Calu3 (cell line): ENCODE measurements at regions not wholly inside any gene's neighbourhood (a gene's known extent, or its start where the extent isn't known, plus 50 kb on each side); places are given as distances from the start of the nearest gene placed in this dataset.

Source experiments
- BruUV-seq: library from RNA; stranded (reverse); fragments of 400-500 nt; replicated peaks from 2 replicates; lab custom pipeline; 2021; lab: Mats Ljungman, UMichigan
- CTCF ChIA-PET: fragments of 300-600 bp; sonication (Branson Sonifier 250); formaldehyde crosslinking; loops from one replicate; lab custom pipeline; 2022; ENCODE audit warnings: antibody characterized with exemption; lab: Charles Lee
- DNase-seq: peaks from one replicate; pipeline ENCODE4 v3.0.0; 2022
- H3K27ac Mint-ChIP-seq: one replicate; pipeline ENCODE4 v1.8.0; 2022; ENCODE audit warnings: mixed read lengths; ENCODE audit not compliant: unreplicated experiment
- H3K27me3 Mint-ChIP-seq: one replicate; pipeline ENCODE4 v1.8.0; 2022; ENCODE audit warnings: mixed read lengths; ENCODE audit not compliant: unreplicated experiment
- H3K36me3 Mint-ChIP-seq: one replicate; pipeline ENCODE4 v1.8.0; 2022; ENCODE audit warnings: mild to moderate bottlenecking, moderate library complexity, mixed read lengths; ENCODE audit not compliant: insufficient read depth, unreplicated experiment
- H3K4me1 Mint-ChIP-seq: one replicate; pipeline ENCODE4 v1.8.0; 2022; ENCODE audit warnings: mild to moderate bottlenecking, low read depth, mixed read lengths; ENCODE audit not compliant: unreplicated experiment
- H3K4me3 Mint-ChIP-seq: one replicate; pipeline ENCODE4 v1.8.0; 2022; ENCODE audit warnings: mild to moderate bottlenecking, low read depth, moderate library complexity, mixed read lengths; ENCODE audit not compliant: unreplicated experiment
- H3K9me3 Mint-ChIP-seq: one replicate; pipeline ENCODE4 v1.8.0; 2022; ENCODE audit warnings: low read depth, mixed read lengths; ENCODE audit not compliant: unreplicated experiment
- CTCF ChIP-seq: fragments of 200-600 bp; IDR thresholded peaks from one replicate; pipeline ENCODE4 v1.8.0; 2022; ENCODE audit warnings: antibody characterized with exemption; ENCODE audit not compliant: unreplicated experiment
- intact Hi-C: fragments of 100-400 bp; cut with micrococcal nuclease; formaldehyde crosslinking; loops from one replicate; pipeline ENCODE4 v1.10.0; 2022; ENCODE audit not compliant: unreplicated experiment

GRCh38 chr22:26852176-26852575, 194.8 kb downstream of the MIAT start:
- H3K4me1 Mint-ChIP-seq, result peaks cover 44% of the 10 kb centered on the region
- no peaks in the 10 kb centered on the region for H3K36me3 Mint-ChIP-seq
- no peak for TF ChIP-seq CTCF
- BruUV-seq, result no TSS peak
- CTCF ChIA-PET, result interaction anchor here (0.6 kb wide), 1 partner anchor 179 kb away, joined by 4 read pairs; no protein-coding TSS in a partner anchor
- intact Hi-C loops, result no loop called here
- peak; percentile 39 for DNase-seq
- no peaks in the 10 kb centered on the region for H3K9me3 Mint-ChIP-seq
- no peak overlapping the region for H3K4me3 Mint-ChIP-seq
- no peak overlapping the region for H3K27ac Mint-ChIP-seq
- H3K27me3 Mint-ChIP-seq, result peaks cover 38% of the 10 kb centered on the region

- no peak for DNase-seq
- CTCF ChIA-PET, result no interaction called here
- Mint-ChIP-seq H3K27ac (no peak overlapping the region), H3K9me3 (no peaks in the 10 kb centered on the region), H3K4me1 (peaks cover 35% of the 10 kb centered on the region), H3K27me3 (peaks cover 47% of the 10 kb centered on the region), H3K36me3 (no peaks in the 10 kb centered on the region), H3K4me3 (no peak overlapping the region)
- intact Hi-C loops, result no loop called here
- BruUV-seq, result no TSS peak
- no peak for TF ChIP-seq CTCF
These were observed 195.7 kb downstream of the MIAT start for GRCh38 chr22:26853071-26853470.

DNA sequence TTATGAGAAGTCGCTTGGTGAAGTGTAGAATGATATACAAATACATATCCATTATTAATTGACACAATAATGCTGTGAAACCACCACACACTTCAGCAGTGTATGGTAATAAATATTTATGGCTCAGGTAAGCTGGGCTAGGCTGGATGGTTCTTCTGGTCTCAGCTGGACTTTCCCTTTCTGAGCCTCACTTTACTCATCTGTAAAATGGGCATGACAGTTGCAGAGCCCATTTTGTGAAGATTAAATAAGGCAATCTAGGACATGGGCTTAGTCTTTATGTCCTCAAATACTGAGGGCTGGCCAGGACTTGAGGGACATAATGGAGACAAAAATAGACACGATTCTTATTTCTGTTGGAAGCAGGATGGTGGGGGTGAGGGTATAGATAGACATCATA, 196.1 kb downstream of the MIAT start:
- no peaks in the 10 kb centered on the region for H3K9me3 Mint-ChIP-seq
- DNase-seq, result no peak
- H3K4me1 Mint-ChIP-seq, result peaks cover 31% of the 10 kb centered on the region
- intact Hi-C loops, result no loop called here
- BruUV-seq, result no TSS peak
- no peak for TF ChIP-seq CTCF
- H3K4me3 Mint-ChIP-seq, result no peak overlapping the region
- no peaks in the 10 kb centered on the region for H3K36me3 Mint-ChIP-seq
- CTCF ChIA-PET, result no interaction called here
- no peak overlapping the region for H3K27ac Mint-ChIP-seq
- H3K27me3 Mint-ChIP-seq, result peaks cover 52% of the 10 kb centered on the region

GRCh38 chr22:26857169-26857568, 199.8 kb downstream of the MIAT start:
- no peak for TF ChIP-seq CTCF
- Mint-ChIP-seq H3K4me1 (peaks cover 15% of the 10 kb centered on the region), H3K4me3 (no peak overlapping the region), H3K9me3 (no peaks in the 10 kb centered on the region), H3K27ac (no peak overlapping the region), H3K27me3 (peaks cover 50% of the 10 kb centered on the region), H3K36me3 (no peaks in the 10 kb centered on the region)
- DNase-seq, result no peak
- no TSS peak for BruUV-seq
- intact Hi-C loops, result no loop called here
- CTCF ChIA-PET, result interaction anchor here (1.1 kb wide), 1 partner anchor 14 kb away, joined by 4 read pairs; no protein-coding TSS in a partner anchor
